CD4-positive, CD25-positive, alpha-beta regulatory T cell (primary cell): ENCODE measurements at regions not wholly inside any gene's neighbourhood (a gene's known extent, or its start where the extent isn't known, plus 50 kb on each side); places are given as distances from the start of the nearest gene placed in this dataset.
"Not testable (repeated sequence)": the region's sequence is repeated elsewhere in the genome, so short reads cannot be mapped to it uniquely, and the experiment has no call there.

Experiments
- ATAC-seq, 2 donors: fragments of 150-1000 bp; cut with Tn5 transposase; one replicate each; pipeline ENCODE4 v1.10.0; 2021; ENCODE audit warnings: low read depth in 2 of 2, moderate number of reproducible peaks in 2 of 2, moderate library complexity in 1 of 2
- DNase-seq, 3 donors: peaks; one replicate each; pipeline versions ENCODE4 v3.0.0 to v3.0.0-alpha.2; 2012 to 2022; ENCODE audit warnings: mixed read lengths in 1 of 3
- H3K27ac ChIP-seq: one replicate; pipeline ENCODE4 v1.7.0; 2013; ENCODE audit warnings: mild to moderate bottlenecking, low read length; ENCODE audit not compliant: insufficient read depth, poor library complexity, severe bottlenecking
- H3K27me3 ChIP-seq: one replicate; pipeline ENCODE4 v1.7.0; 2013; ENCODE audit warnings: low read length; ENCODE audit not compliant: control insufficient read depth, insufficient read depth
- H3K36me3 ChIP-seq: one replicate; pipeline ENCODE4 v1.7.0; 2013; ENCODE audit warnings: mild to moderate bottlenecking, low read length, moderate library complexity; ENCODE audit not compliant: control insufficient read depth, insufficient read depth
- H3K4me1 ChIP-seq: 2 replicates; pipeline ENCODE4 v1.7.0; 2013; ENCODE audit warnings: mild to moderate bottlenecking, low read length; ENCODE audit not compliant: insufficient read depth, control insufficient read depth, poor library complexity, severe bottlenecking
- H3K4me3 ChIP-seq: one replicate; pipeline ENCODE4 v1.7.0; 2013; ENCODE audit warnings: low read depth, mild to moderate bottlenecking, low read length, moderate library complexity
- H3K9me3 ChIP-seq, 2 experiments: 1 replicate in 1 of 2; 2 replicates in 1 of 2; pipeline ENCODE4 v1.7.0; 2013; ENCODE audit warnings: low read length in 2 of 2, mild to moderate bottlenecking in 1 of 2, moderate library complexity in 1 of 2; ENCODE audit not compliant: control insufficient read depth in 2 of 2
- H3K27ac Mint-ChIP-seq, 3 donors: one replicate each; pipeline ENCODE4 v1.8.0; 2020 to 2022; ENCODE audit warnings: mild to moderate bottlenecking in 3 of 3, mixed read lengths in 3 of 3, moderate library complexity in 2 of 3
- H3K27me3 Mint-ChIP-seq: one replicate; pipeline ENCODE4 v1.8.0; 2022; ENCODE audit warnings: mild to moderate bottlenecking, mixed read lengths
- H3K36me3 Mint-ChIP-seq: one replicate; pipeline ENCODE4 v1.8.0; 2020; ENCODE audit warnings: mixed read lengths
- H3K4me1 Mint-ChIP-seq, 4 donors: one replicate each; pipeline ENCODE4 v1.8.0; 2020 to 2022; ENCODE audit warnings: mixed read lengths in 4 of 4, mild to moderate bottlenecking in 1 of 4
- H3K4me3 Mint-ChIP-seq, 4 donors: one replicate each; pipeline ENCODE4 v1.8.0; 2020 to 2022; ENCODE audit warnings: mild to moderate bottlenecking in 4 of 4, mixed read lengths in 4 of 4, moderate library complexity in 3 of 4
- H3K9me3 Mint-ChIP-seq, 7 donors: one replicate each; pipeline ENCODE4 v1.8.0; 2020 to 2022; ENCODE audit warnings: mixed read lengths in 7 of 7, mild to moderate bottlenecking in 3 of 7, moderate library complexity in 2 of 7

GRCh38 chr9:78972303-78972999 is 599.3 kb upstream of the TLE4 start:
- Histone ChIP-seq H3K9me3 (no peaks in the 10 kb centered on the region), H3K4me3 (no peak overlapping the region), H3K4me1 (no peaks in the 10 kb centered on the region), H3K27ac (no peak overlapping the region), H3K27me3 (no peaks in the 10 kb centered on the region), H3K36me3 (no peaks in the 10 kb centered on the region)
- Mint-ChIP-seq H3K9me3 (peaks cover 0 to 4% (median 2%) of the 10 kb centered on the region in 7 donors), H3K4me1 (no peaks in the 10 kb centered on the region), H3K36me3 (no peaks in the 10 kb centered on the region), H3K27me3 (no peaks in the 10 kb centered on the region), H3K27ac (no peak overlapping the region), H3K4me3 (no peak overlapping the region)
- no peak for ATAC-seq
- no peak for DNase-seq

DNA sequence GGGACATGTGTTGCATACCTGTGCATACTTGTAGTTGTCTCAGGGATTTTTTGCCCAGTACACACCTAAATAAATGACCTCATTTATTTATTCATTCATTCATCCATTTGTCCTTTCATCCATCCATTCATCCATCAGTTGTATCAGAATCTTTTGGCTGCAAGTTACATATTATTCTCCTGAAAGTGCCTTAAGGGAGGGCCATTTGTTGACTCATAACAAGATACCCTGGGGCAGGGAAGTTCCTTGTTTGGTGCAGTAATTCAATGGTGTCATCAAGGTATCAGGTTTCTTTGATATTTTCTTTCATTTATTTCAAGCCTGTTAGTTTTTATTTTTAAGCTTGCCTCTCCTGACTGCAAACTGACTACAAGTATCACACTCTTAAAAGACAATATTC is 597.9 kb upstream of the TLE4 start:
- Histone ChIP-seq H3K9me3 (no peaks in the 10 kb centered on the region), H3K4me1 (no peaks in the 10 kb centered on the region), H3K4me3 (no peak overlapping the region), H3K27ac (no peak overlapping the region), H3K36me3 (no peaks in the 10 kb centered on the region), H3K27me3 (no peaks in the 10 kb centered on the region)
- Mint-ChIP-seq H3K27ac (no peak overlapping the region), H3K36me3 (no peaks in the 10 kb centered on the region), H3K4me1 (no peaks in the 10 kb centered on the region), H3K27me3 (no peaks in the 10 kb centered on the region), H3K4me3 (no peak overlapping the region), H3K9me3 (peaks cover 0 to 4% (median 2%) of the 10 kb centered on the region in 7 donors)
- ATAC-seq (no peak), DNase-seq (no peak)

DNA sequence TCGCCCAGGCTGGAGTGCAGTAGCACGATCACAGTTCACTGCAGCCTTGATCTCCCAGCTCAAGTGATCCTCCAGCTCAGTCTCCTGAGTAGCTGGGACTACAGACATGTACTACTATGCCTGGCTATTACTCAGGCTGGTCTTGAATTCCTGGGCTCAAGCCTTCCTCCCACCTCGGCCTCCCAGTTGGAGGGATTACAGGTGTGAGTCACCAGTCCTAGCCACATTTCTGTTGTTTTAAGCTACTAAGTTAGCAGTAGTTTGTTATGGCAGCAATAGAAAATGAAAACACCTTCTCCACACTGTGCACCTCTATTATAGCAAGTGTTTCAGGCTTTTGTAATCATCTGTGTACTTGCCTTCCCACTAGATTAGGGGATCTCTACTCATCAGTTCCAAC is 588.9 kb upstream of the TLE4 start:
- Histone ChIP-seq H3K9me3 (no peaks in the 10 kb centered on the region), H3K27me3 (no peaks in the 10 kb centered on the region), H3K4me1 (no peaks in the 10 kb centered on the region), H3K27ac (no peak overlapping the region), H3K36me3 (no peaks in the 10 kb centered on the region), H3K4me3 (no peak overlapping the region)
- H3K4me3 Mint-ChIP-seq, result no peak overlapping the region
- peaks cover 0 to 6% (median 5%) of the 10 kb centered on the region in 7 donors for H3K9me3 Mint-ChIP-seq
- no peaks in the 10 kb centered on the region for H3K4me1 Mint-ChIP-seq
- H3K27me3 Mint-ChIP-seq, result peaks cover 5% of the 10 kb centered on the region
- ATAC-seq (no peak), DNase-seq (no peak)
- H3K27ac Mint-ChIP-seq, result no peak overlapping the region
- H3K36me3 Mint-ChIP-seq, result no peaks in the 10 kb centered on the region

DNA sequence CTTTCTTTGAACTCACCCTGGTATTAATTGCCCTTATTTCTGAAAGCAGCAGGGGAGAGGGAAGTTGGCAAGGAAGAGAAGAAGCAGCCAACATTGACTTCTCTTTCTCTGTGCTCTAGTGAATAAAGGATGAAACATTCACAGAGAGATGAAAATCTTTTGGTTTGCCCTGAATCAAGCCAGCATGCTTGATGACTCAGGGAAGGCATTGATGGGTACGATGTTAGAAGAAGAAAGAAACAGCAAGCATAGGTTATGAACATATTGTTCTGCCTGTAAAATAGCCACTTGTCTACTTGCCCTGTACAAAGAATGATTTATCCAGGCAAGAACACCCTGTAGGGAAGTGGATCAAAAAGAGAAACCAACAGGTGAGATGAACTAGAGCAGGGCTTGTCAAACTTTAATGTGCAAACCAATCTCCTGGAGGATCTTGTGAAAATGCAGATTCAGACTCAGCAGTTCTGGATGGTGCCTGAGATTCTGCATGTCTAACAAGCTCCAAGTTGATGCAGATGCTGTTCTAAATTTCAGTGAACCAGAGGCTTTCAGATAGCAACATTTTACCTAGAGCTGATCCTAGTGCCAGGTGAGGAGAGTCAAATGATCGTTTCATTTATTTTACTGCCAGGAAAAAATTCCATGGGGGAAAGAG is 586.6 kb upstream of the TLE4 start:
- no peaks in the 10 kb centered on the region for H3K4me1 Mint-ChIP-seq
- DNase-seq (no peak), ATAC-seq (no peak)
- no peak overlapping the region for H3K27ac Mint-ChIP-seq
- H3K9me3 ChIP-seq, result no peaks in the 10 kb centered on the region
- H3K27me3 Mint-ChIP-seq, result peaks cover 5% of the 10 kb centered on the region
- no peaks in the 10 kb centered on the region for H3K36me3 ChIP-seq
- H3K9me3 Mint-ChIP-seq, result peaks cover 0 to 4% (median 2%) of the 10 kb centered on the region in 7 donors
- H3K36me3 Mint-ChIP-seq, result no peaks in the 10 kb centered on the region
- no peaks in the 10 kb centered on the region for H3K4me1 ChIP-seq
- H3K27ac ChIP-seq, result no peak overlapping the region
- no peaks in the 10 kb centered on the region for H3K27me3 ChIP-seq
- H3K4me3 Mint-ChIP-seq, result no peak overlapping the region
- no peak overlapping the region for H3K4me3 ChIP-seq

GRCh38 chr9:78986446-78986845 is 585.3 kb upstream of the TLE4 start:
- no peaks in the 10 kb centered on the region for H3K36me3 ChIP-seq
- no peak overlapping the region for H3K4me3 ChIP-seq
- Mint-ChIP-seq H3K4me1 (no peaks in the 10 kb centered on the region), H3K4me3 (no peak overlapping the region), H3K27me3 (peaks cover 5% of the 10 kb centered on the region), H3K27ac (no peak overlapping the region), H3K36me3 (no peaks in the 10 kb centered on the region), H3K9me3 (peaks cover 0 to 4% (median 2%) of the 10 kb centered on the region in 7 donors)
- H3K27me3 ChIP-seq, result no peaks in the 10 kb centered on the region
- no peaks in the 10 kb centered on the region for H3K9me3 ChIP-seq
- no peak overlapping the region for H3K27ac ChIP-seq
- H3K4me1 ChIP-seq, result no peaks in the 10 kb centered on the region
- ATAC-seq (no peak), DNase-seq (no peak)

DNA sequence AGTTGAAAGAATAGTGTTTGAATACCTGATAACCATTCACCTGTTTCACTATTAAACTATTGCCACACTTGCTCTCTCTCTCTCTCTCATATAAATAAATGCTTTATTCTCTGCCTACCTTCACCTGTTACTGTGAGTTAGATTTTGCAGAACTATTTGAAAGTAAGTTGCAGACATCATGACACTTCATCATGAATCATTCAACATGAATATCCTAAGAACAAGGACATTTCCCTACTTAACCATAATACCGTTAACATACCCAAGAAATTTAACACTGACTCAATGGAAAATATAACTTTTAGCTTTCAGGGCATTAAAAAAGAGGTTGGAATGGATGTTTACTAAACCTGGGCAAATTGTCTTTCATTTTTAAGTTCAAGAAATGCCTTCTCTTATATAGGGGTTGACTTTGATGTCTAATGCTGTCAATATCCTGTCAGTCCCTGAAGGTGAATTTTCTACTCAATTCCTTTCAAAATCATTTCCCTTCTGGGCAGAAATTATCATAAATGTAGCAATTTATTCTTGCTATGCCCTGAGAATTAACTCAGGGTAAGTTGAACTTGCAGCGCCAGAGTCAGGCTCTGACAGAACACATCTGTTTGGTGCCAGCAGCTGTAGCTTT is 582.6 kb upstream of the TLE4 start:
- Mint-ChIP-seq H3K27me3 (peaks cover 5% of the 10 kb centered on the region), H3K4me1 (no peaks in the 10 kb centered on the region), H3K36me3 (no peaks in the 10 kb centered on the region), H3K4me3 (no peak overlapping the region), H3K27ac (no peak overlapping the region), H3K9me3 (peaks cover 0 to 4% (median 1%) of the 10 kb centered on the region in 7 donors)
- H3K4me3 ChIP-seq, result no peak overlapping the region
- no peak overlapping the region for H3K27ac ChIP-seq
- DNase-seq, result no peak
- ATAC-seq, result no peak
- no peaks in the 10 kb centered on the region for H3K4me1 ChIP-seq
- H3K36me3 ChIP-seq, result no peaks in the 10 kb centered on the region
- no peaks in the 10 kb centered on the region for H3K9me3 ChIP-seq
- no peaks in the 10 kb centered on the region for H3K27me3 ChIP-seq

- Histone ChIP-seq H3K36me3 (no peaks in the 10 kb centered on the region), H3K27me3 (no peaks in the 10 kb centered on the region), H3K27ac (no peak overlapping the region), H3K4me3 (no peak overlapping the region), H3K9me3 (no peaks in the 10 kb centered on the region), H3K4me1 (no peaks in the 10 kb centered on the region)
- no peak overlapping the region for H3K27ac Mint-ChIP-seq
- no peak for ATAC-seq
- no peak for DNase-seq
- no peaks in the 10 kb centered on the region for H3K4me1 Mint-ChIP-seq
- no peaks in the 10 kb centered on the region for H3K36me3 Mint-ChIP-seq
- no peak overlapping the region for H3K4me3 Mint-ChIP-seq
- no peaks in the 10 kb centered on the region for H3K27me3 Mint-ChIP-seq
- peaks cover 0 to 3% (median 0%) of the 10 kb centered on the region in 7 donors for H3K9me3 Mint-ChIP-seq
Observed at GRCh38 chr9:78994471-78994870, 577.3 kb upstream of the TLE4 start.

DNA sequence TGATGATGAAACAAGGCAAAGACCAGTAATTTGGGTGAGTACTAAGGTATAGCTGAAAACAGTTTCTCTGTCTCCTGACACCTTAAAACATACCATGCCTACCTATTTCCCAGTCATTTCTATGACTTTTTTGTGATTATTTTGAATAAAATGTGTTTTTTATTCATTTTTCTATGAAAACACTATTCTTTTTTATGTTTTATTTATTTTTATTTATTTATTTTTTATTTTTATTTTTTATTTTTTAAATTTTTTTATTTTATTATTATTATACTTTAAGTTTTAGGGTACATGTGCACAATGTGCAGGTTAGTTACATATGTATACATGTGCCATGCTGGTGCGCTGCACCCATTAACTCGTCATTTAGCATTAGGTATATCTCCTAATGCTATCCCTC is 576.8 kb upstream of the TLE4 start:
- not testable (repeated sequence) for H3K27me3 ChIP-seq, H3K27me3 Mint-ChIP-seq, H3K4me3 Mint-ChIP-seq, DNase-seq, H3K9me3 Mint-ChIP-seq, H3K4me3 ChIP-seq, H3K4me1 Mint-ChIP-seq, H3K27ac Mint-ChIP-seq, H3K27ac ChIP-seq, H3K9me3 ChIP-seq, H3K4me1 ChIP-seq, ATAC-seq, H3K36me3 Mint-ChIP-seq, H3K36me3 ChIP-seq
